Lung microvascular endothelial cell (primary cell): ENCODE measurements at regions not wholly inside any gene's neighbourhood (a gene's known extent, or its start where the extent isn't known, plus 50 kb on each side); places are given as distances from the start of the nearest gene placed in this dataset.

Experiments
- DNase-seq, 2 donors: peaks; one replicate each; pipeline versions ENCODE4 v3.0.0 to v3.0.0-alpha.2; 2010; ENCODE audit warnings: low read depth in 2 of 2

DNA sequence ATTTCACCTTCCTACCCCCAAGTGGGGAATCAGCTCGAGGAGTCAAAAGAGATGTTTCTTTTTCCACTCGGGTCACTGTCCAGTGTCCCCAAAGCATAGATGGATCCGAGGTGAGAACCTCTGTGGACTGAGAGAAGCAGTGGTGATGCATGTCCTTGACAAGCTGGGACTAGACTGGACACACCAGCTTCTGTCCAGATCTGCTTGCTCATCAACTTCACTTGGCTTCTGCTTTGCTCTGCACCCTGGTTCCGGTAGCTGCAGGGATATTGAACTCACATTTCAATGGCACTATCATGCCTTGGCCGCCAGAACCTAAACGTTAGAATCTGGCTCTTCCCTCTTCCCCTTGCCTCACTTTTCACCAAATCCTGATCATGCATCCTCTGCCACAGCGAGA, 50.3 kb upstream of the CXCL12 start:
- no peak for DNase-seq

DNA sequence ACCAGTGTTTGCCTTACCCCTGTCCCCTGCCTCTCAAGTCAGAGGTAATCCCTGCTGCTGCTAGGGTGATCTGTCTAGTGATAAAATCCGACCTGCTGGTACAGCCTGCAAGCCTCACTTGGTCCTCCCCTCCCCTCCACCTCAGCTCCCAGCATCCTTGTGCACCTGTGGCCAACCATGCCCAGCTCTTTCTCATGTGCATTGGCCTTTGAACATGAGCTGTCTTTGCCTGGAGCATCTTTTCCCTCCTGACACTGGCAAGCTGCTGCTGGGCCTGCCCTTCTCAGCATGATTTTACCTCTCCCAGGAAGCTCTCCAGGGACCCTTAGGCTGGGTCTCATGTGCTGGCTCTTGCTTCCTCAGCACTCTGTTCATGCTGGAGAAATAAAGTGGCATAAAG, 51.3 kb upstream of the CXCL12 start:
- no peak for DNase-seq

DNA sequence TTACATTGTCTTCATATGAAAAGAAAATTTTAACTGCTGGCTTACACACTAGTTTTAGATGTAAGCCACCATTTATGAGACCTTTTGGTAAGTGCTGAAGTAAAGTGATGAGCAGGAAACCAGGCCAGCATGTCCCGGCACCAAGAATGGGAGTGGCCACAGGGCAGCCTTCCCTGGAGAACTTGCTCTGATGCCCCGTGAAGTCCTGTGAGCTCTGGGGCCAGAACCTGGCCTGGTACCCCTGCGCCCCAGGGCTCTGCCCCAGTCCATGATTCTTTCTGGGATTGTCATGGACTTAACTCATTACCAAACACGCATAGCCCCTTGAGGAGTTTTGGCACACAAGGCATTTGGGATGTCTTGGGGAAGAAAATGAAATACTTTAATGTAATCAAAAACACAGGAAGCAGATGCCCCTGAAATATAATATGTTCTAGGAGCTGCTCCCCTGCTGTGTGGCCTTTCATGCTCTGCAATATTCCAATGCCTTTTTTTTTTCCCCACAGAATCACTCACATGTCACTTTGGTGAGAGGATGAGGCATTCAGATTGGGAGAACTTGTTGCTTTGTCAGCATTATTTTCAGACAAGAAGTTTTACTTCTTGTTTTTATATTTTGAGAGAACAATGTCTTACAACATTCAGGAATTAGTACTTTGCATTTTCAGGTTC, 53.1 kb upstream of the CXCL12 start:
- DNase-seq = no peak

DNA sequence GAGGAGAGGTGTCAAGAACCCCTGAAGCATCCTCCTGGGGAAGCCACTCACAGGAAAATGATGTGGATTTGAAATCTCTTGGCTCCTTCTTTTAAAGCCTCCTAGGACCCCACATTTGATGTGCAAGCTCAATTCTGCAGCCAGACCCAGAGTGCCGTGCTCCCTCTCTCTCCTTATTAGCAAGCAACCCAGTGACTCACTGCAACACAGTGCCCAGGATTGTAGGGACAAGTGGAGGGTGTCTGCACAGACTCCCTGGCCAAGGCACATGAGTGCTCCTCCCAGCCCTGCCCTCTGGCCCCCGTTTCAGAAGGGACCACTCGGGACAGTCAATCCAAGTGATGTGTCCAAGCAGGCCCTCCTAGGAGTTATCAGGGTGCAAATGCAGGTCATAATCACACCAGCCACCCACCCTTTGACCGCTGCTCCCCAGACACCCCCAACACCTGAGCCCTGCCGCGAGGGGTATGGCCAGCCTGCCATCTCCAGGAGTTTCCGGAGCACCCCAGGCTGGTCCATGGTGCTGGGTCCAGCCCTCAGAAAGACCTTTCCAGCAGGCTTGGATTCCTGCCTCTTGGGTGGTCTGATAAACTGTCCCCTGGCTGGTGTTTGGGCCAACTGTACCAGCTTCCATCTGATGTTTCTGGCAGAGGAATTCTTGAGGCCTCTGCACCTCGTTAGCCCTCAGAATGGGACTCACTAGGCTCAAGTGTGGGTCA, 54.5 kb upstream of the CXCL12 start:
- DNase-seq = no peak

DNA sequence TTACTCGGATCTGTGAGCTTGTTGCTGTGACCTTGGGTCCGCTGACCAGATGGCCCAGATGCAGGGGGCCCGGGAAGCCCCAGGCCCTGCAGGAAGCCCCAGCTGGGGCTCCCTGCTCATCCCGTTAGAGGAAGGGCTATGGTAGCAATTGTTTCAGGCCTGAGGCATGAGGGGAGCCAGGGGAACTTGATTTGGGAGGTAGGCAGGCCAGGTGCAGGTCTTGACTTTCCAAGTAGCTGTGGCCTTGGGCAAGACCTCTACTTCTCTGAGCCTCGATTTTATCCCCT, 55.0 kb upstream of the CXCL12 start:
- no peak for DNase-seq

DNA sequence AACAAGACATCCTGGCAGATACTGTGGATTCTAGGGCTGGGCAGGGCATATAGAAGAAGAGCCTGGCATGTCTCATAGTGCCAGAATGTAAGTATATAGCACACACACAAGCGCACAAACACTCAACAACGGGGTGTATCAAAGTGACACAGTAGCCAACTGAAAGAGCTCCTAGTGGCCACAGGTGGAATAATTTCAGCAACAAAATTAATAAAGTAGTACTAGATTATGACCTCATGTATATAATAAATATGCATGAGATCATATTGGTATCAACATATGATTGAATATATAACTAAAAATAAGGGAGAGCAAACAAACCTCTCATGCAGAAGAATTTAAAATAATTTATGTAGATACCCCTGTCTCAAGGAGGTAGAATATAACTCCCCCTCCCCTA, 72.4 kb upstream of the CXCL12 start:
- no peak for DNase-seq

DNA sequence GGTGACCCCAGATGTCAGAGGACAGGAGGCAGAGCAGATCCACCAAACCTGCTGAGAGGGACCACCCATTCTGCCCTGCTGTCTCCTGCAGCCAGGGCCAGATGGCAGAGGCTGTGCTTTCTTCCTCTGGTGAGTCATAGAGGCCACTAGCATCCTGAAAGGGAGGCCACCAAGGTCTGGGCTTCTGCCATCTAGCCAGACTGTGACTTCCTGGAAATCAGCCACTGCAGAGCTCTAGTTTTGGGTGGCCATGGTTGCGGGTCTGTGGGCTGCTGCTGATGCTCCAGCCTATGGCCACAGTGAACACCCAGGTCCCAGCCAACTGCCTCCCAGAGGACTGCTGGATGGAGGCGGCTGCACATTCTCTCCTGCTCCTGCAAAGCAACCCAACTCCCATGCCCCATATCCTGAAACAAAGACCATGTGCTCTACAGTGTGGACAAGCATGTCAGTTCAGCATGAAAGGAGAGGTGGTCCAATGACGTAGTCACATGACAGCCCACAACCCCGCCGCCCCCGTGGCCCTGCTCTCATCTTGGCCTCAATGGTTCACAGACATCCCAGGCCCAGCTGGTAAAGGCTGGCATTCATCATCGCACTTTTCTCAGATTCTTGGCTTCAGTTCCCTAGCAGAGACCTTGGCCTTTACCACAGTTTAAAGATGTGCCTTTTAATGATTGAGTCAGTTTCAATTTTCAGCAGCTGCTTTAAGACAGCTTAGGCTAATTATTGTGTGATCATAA, 73.9 kb upstream of the CXCL12 start:
- no peak for DNase-seq

DNA sequence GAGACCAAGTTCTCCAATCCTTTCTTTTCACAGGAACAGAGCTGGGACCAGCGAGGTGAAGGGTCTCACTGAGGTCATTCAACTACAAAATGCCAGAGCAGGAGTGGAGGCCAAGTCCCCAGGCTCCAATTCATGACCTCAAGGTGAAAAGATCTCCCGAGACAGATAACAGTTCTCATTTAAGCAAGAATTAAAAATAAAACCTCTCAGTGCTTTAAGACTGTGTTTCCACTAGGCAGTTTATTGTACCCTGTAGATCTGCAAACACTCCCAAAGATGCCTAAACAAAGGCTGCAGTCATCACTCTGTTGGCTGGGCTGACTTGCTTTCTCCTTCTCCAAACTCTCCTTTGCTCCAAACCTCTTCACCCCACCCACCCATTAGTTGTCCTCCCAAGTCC, 74.8 kb upstream of the CXCL12 start:
- no peak for DNase-seq

DNA sequence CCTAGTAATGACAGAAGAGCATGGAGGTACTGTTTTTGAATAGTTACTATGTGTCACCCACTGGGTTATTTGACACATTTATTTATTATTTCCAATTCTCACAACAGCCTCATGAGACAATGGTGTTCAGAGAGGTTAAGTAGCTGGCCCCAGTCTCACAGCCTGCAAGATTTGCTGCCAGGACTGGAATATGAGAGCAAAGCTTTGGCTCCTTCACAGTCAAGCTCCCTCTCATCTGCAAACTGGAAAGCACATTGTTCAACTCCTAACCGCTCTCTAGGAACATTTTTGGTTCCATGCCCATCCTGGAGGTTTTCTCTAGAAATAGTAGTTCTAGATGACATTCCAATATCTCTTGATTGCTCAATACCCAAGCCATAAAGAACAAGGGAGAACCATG, 75.5 kb upstream of the CXCL12 start:
- no peak for DNase-seq

DNA sequence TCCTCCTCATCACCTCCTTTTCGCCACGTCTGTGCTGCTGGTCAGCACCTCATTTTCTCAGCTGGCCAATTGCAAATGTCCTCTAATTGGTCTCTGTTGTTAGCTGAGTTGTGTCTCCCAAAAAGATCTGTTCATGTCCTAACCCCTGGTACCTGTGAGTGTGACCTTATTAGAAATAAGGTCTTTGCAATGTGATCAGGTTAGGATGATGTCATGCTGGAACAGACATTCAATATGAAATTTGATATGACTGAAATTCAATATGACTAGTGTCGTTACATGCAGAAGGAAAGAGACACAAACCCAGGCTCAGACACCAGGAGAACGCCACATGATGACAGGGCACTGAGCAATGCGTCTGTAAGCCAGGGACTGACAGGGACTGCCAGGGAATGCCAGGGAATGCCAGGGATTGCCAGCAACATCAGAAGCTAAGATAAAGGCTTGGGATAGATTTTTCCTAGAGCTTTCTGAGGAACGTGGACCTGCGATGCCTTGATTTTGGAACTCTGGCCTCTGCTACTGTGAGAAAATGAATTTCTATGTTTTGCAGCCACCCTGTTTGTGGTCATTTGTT, 77.5 kb upstream of the CXCL12 start:
- no peak for DNase-seq

DNA sequence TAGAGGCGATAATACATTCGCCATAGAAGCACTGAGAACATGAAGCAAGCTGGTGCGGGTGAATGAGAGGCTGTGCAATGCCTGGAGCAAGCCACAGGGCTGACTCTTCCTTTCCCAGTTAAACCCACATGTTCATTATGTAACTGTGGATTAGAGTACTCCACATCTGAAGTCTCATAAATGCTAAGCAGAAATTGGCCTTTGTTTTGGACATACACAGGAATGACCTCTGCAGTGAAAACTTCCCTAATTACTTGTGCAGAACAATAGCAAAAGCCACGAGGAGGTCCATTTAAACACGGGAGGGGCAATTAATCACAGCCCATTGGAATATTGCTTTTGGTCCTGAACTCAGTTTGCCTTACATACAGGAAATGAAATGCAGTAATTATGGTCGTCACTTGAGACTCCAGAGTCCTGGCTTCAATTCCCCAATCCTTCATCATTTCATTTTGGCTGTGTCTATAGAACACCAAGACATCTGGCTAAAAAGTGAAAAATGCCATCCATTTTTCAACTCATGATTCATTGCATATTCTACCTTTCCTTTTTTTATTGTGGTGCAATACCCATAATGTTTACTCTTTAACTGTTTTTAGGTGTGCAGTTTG, 78.7 kb upstream of the CXCL12 start:
- DNase-seq = no peak

DNA sequence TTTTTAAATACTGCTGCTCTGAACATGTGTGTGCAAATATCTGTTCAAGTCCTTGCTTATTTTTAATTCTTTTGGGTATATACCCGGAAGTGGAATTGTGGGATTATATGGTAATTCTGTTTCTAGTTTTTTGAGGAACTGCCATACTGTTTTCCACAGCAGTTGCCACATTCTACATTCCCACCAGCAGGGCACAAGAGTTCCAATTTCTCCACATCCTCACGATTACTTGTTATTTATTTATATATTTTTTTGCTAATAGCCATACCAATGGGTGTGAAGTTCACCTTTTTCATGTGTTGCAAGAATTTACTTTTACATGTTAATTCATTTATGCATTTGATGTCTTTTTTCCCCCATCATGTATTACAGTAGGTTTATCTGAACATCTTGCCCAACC, 79.6 kb upstream of the CXCL12 start:
- no peak for DNase-seq

DNA sequence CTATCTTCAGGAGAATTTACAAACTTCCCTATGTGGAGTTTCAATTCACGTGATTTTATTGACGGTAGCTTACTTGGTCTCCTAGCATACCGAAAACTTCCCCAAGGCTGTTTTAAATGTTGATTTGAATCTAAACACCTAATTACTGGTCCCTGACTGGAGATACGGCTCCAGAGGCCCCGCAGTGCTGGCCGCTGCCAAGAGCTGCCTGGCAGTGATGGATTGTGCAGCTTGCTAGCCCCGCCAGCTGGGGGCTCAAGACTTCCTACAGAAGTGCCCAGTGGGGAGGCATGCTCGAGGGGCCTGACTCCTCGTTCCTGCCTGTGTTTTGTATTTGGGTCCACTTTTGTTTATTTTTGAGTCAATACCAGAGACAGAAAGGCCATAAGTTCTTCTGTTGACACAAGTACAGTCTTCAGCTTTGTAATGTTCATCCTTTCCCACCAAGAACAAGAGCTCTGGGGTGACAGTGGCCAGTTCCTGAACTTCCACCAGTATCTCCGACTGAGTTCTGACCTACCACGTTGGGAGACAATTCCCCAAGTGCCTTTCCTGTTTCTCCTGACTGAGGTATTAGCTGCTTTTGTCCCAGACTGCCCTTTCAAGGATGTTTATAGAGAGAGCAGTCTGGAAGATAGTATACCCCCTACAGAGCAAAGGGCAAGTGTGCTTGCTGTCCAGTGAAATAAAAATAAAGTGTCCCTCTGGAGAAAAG, 80.7 kb upstream of the CXCL12 start:
- DNase-seq = no peak

DNA sequence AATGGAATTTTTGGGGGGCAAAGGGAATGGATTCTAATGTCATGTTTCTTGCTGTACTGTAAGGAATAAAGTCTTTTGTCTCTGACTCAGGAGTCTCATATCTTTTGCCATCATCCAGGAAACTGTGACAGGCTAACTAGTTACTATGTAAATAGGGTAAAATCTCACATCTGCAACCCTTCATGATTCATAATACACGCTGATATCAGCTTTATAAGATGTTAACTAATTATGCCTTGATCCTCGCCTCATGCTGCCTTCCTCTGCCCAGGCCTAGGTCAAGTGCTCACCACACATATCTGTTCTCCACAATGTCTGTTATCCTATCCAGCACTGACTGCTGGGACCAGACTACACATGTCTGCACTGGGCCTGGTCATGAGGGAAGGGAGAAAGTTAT, 81.3 kb upstream of the CXCL12 start:
- no peak for DNase-seq

DNA sequence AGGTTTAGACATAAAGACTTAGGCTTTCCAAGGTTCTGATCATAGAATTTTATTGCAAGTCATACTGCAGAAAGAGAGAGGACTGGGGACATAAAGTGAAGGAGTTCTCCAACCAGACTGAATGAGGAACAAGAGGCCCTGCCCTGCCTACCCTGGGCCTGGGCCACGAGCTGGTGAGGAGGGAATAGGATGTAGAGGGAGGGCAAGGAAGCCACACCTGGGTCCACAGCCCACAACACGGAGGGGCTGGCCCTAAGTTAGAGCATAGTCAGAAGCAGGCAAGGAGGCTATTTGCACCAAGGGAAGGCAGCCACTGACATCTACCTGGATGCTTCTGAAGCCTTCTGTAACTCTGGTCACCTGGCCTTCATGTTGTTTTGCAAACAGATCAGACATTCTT, 82.2 kb upstream of the CXCL12 start:
- no peak for DNase-seq

DNA sequence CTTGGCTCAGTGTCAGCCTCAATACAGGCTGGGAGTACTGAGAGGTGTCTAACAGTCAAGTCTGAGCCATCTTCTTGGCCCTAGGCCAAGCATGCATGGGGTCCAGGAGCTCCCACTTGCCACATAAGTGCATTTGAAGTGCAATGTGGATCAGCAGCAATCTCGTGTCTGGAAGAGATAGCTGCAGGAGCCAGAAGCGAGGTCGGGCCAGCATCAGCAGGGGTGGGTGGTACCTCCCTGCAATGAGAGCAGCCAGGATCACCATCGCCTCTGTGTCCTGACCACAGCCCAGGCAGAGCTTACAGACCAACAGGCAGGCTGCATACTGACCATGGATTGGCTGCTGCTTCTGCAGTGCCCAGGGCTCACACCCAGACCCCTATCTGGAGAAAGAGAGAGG, 83.0 kb upstream of the CXCL12 start:
- DNase-seq = no peak

DNA sequence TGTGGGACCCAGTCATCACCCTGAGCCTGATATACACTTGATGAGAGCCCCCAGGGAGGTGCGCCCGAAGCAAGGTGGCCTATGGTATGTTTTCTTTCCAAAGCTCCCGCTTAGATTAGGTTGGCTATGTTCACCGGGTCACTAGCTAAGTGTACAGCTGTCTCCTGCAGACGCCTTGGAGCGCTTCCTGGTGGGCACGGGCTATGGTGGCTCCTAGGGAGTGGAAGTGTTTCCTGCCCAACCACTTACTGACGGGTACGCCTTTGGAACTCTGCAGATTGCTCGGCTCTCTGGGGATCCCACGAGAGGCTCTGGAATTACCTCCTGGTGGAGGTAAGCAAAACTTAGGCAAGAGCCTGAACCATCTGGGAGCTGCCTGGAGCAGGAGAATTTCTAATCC, 83.6 kb upstream of the CXCL12 start:
- no peak for DNase-seq

DNA sequence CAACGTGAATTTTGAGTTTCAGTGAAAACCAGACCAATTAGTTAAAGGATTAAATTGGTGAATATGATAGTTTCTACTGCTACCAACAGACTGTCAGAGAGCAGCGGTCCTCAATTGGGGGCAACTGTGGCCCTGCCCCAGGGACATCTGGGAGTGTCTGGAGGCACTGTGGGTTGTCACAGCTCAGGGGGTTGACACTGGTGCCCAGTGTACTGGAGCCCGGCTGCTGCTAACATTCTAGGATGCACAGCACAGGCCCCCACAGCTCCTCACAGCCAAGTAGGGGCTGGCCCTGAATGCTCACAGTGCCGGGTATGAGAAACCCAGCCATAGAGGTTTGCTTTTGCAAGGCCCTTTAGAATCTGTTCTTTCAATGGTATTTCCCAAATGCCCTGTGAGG, 84.1 kb upstream of the CXCL12 start:
- no peak for DNase-seq

DNA sequence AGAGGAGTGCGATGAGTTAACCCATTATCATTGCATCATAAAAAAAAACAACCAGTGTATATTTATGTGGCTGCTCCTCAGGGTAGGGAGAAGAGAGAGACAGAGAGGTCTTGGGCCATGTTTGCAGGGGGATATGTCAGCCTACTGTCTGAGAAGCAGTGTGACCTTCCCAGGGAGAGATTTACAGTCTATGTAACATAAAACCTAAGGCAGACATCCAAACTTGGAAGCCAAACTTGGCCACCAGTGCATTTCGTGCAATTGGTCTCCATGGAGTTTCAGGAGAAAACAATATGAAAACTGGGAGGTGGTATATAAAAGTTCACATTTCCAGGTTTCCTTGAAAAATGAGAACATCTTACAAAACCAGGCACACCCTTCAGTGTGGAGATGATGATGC, 85.9 kb upstream of the CXCL12 start:
- DNase-seq = no peak

DNA sequence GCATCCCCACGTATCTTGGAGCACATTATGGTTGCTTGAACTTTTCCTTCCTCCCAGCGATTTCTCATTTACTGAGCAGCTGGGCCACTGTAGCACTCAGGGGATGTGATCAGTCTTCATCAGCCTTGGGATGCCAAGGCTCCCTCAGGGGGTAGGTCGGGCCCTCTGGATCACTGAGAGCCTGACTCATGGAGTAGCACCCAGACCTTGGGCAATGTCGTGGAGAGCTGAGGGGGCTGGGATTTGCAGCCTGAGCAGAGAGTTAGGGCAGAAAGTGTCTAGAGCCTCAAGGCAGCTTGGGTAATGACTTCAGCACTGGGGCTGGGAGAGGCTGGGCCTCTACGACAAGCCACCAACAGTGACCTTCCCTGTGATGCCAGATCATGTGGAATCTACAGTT, 86.5 kb upstream of the CXCL12 start:
- DNase-seq = no peak

DNA sequence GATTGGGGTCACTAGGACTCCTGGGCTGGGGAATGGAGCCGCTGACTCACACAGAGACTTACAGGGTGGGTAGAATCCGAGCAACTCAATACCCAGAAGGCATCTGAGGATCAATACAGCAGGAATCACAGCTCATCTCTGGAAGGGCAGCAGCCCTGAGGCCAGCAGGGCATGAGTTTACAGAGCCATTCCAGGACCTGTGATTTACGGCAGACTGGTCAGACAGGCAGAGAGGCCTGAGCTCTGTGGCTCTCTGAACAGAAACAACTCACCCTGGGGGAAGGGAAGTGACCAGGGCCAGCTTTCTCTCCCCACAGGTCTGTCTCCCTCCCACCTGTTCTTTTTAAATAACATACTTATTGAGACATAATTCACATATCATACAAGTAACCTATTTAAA, 88.2 kb upstream of the CXCL12 start:
- DNase-seq = no peak
